Kidney capillary endothelial cell (primary cell): ENCODE measurements at regions not wholly inside any gene's neighbourhood (a gene's known extent, or its start where the extent isn't known, plus 50 kb on each side); places are given as distances from the start of the nearest gene placed in this dataset.
"Not testable (repeated sequence)": the region's sequence is repeated elsewhere in the genome, so short reads cannot be mapped to it uniquely, and the experiment has no call there.

Experiments
- DNase-seq: peaks from one replicate; pipeline ENCODE4 v3.0.0-alpha.2; 2018; ENCODE audit warnings: low spot score

DNA sequence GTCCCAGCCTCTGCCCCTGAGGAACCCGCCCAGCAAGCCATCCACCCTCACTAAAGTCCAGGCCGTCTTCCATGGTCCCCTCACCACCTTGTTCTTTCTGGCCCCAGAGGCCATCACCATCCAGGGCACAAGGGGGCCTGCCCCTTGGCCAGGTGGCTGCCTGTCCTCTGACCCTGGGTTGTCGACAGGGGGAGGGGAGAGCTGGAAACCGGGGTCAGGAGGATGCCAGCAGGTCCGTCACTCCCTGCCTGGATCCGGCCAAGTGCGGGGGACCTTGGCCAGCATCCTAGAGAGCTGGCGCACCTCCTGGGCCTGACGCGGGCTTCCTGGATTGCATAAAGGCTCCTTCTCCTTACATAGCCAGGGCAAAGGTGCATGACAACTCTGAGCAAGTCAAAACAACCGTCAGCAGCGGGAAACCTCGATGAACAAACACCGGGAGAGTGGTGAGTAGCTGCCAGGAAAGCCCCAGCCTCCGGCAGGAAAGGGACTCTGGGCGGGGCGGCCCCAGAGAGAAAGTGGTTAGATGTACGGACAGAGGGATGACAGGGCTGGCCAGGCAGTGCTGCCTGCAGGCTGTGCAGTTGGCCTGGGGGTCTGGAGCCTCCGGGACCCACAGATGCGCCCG is 4461.2 kb upstream of the TPTE start:
- not testable (repeated sequence) for DNase-seq

DNA sequence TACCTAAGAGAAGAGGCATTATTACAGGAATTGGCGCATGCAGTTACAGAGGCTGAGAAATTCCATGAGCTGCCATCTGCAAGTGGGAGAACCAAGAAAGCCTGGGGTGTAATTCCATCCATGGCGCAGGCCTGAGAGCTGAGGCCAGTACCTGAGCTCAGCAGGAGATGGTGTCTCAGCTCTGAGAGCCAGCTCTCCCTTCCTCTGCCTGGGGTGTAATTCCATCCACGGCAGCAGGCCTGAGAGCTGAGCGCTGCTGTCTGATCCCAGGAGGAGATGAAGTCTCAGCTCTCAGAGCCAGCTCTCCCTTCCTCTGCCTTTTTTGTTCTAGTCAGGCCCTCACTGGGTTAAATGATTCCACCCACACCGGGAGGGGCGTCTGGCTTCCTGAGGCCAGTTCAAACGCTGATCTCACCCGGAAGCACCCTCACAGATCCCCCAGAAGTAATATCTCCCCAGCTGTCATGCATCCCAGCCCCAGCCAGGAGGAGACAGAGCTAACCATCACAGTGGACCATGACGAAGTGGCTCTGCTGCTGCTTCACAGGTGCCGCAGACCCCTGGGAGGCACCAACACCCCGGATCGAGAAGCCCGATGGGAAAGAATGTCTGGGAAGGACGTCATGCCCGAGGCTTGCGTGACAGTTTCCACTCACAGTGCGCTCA is 4454.9 kb upstream of the TPTE start:
- DNase-seq, result not testable (repeated sequence)

DNA sequence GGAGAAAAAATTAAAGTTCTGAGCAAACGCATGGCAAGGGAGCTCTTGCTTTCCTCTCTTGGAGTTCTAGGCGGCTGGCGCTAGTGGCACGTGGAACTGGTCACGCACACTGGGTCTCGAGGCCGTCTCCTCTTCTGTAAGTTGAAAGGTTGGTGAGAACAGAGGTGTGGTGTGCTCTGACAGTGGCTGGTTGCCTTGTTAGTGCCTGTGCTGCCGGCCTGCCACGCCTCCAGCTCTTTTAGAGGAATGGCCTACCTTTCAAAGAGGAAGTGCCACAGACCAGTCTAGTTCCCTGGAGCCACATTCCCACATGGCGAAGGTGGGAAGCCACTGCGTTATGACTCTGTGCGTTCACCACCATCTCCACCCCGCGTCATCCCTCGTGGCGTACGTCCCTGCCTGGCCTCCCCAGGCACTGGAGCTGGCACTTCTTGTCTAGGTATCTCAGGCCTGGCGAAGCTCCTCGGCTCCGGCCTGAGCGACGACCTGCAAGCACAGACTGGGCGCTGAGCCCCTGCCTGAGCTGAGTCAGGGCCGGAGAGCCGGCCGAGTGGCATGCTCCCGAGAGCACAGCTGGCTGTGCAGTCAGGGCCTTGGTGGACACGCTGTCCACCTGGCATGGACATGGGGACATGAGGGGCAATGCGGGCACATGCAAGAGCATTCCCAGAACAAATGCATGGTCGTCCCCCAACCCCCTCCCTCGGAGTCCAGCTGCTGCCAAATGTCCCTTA is 4453.1 kb upstream of the TPTE start:
- DNase-seq, result not testable (repeated sequence)

DNA sequence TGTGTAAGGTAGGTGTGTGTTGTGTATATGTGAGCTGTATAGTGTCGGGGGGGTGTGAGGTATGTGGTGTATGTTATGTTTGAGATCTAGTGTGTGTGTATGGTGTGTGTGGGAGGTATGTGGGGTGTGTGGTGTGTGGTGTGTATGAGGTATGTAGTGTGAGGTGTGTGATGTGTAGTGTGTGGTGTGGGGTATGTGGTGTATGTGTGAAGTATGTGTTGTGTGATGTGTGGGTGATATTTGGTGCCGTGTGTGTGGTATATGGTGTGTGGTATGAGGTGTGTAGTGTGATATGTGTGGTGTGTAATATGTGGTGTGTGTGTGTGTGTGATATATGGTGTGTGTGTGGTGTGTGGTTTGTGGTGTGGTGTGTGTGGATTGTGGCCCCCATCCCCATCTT is 4451.2 kb upstream of the TPTE start:
- DNase-seq, result not testable (repeated sequence)

DNA sequence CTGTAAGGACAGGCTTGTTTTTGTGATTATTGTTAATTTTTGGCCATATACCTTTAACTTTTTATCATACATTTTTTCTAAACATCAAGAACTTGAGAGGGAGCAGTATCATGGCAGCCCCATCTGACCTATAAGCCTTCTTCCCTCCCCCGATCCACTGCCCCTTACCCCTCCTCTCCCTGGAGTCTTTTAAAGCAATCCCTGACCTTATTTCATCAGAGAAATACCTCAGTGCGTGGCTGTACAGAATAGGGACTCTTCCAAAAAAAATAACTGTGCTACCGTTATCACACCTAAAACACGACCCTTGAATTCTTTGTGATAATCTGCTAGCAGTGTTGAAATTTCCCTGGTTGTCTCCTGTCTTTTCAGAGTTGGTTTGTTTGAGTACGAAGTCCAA is 4448.7 kb upstream of the TPTE start:
- not testable (repeated sequence) for DNase-seq

DNA sequence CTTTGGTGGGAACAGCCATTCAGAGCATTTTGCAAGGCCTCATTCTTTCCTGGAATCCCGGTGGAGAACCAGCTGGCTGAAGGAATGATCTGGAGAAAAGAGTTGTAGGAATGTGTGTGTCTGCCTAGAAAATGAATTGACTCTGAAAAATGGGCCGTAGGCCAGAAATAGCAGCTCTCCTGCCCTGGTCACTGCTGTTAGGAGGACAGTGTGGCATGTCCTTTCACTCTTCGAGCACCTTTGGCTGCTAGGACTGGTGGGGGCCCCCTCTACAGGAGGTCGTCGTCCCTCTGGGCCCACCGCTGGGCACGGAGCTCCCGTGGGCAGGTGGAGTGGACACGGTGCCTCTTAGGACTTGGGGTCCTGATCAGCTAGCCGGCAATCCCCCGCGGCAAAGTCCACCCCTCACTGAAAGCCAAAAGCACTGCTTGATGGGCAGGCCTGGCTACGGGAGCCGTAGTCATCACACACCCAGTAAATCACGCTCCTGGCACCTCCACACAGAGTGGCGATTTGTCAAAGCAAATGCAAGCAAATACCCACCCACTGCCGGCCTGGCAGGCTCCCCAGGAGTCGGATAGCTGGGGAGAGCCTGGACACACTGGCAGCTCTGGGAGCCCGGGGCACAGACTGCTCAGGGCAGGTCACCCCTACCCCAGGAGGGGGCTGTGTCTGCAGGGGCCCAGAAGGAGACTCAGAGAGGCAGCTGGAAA is 4447.2 kb upstream of the TPTE start:
- DNase-seq, result not testable (repeated sequence)

DNA sequence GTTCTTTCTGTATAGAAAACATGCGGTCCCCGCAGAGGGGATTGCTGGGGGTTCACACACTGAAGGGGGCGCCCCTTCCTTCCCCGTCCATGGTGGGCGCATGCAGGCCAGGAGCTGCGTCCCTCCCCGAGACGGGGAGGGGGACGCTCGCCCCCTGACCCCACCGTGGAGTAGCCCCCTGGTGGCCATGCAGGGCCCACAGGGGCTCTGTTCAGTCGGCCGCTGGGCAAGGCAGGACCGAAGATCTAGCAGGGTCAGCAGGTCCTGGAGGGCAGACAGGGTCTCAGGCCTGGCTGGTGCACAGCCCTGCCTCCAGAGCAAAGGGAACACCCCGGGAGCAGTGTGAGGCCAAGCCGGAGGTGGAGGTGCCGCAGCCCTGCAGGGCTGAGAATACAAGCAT is 4446.4 kb upstream of the TPTE start:
- not testable (repeated sequence) for DNase-seq

DNA sequence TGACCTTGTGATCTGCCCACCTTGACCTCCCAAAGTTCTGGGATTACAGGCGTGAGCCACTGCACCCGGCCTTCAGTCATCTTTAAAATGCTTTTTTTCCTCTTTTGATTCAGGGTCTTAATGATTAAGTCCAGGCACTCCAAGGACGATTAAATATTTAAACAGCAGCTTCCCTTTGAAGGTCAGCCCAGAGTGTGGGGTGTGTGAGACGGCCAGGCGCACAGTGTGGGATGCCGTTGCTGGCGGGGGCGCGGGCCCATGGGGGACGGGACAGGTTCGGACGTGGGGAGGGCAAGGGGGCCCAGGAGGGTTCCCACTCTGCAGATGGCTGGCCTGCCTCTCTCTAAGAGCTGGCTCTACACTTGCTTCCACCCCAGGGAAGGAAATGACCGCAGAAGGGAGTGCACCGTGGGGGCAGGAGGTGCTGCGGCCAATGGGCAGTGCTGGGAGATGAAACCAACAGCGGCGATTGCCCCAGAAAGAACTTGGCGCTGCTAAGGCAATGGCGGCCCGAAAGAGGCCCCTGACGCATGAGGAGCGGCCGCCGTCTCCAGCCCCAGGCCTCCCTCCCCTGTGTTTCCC is 4445.7 kb upstream of the TPTE start:
- DNase-seq, result not testable (repeated sequence)

DNA sequence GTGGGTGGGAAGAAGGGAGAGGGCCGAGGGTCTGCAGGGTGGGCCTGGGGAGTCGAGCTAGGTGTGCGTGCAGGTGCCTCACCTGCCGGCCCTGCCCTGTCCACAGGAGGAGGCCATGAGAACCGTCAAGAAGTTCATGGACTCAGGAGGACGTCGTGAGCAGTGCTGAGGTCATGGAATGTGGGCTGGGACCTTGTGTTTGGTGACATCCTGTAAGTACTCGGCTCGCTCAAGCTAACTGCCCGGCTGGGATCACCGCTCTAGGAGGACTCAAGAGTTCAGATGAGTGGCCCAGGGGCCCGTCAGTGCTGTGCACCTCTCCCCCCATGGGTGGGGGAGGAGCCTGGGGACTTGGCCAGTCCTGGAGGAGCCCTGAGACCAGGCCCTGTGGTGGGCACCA is 4444.0 kb upstream of the TPTE start:
- DNase-seq, result not testable (repeated sequence)

DNA sequence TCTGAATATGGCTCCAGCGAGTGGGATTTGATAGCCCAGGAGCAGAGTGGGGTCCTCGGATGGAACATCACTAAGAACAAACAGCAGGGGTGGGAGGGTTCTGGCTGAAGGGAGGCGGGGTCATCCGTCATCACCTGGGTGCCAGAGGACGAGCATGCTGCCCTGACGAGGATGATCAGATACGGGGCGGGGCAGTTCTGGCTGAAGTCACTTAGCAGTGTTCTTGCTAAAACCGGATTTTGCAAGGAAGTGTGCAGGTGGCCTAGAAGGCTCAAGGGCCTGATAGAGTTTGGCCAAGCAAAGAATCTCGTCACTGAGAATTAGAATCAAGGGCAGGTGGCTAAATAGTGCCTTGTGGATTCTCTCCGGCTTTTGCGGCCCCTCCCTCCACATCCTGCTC is 4442.5 kb upstream of the TPTE start:
- DNase-seq, result not testable (repeated sequence)

DNA sequence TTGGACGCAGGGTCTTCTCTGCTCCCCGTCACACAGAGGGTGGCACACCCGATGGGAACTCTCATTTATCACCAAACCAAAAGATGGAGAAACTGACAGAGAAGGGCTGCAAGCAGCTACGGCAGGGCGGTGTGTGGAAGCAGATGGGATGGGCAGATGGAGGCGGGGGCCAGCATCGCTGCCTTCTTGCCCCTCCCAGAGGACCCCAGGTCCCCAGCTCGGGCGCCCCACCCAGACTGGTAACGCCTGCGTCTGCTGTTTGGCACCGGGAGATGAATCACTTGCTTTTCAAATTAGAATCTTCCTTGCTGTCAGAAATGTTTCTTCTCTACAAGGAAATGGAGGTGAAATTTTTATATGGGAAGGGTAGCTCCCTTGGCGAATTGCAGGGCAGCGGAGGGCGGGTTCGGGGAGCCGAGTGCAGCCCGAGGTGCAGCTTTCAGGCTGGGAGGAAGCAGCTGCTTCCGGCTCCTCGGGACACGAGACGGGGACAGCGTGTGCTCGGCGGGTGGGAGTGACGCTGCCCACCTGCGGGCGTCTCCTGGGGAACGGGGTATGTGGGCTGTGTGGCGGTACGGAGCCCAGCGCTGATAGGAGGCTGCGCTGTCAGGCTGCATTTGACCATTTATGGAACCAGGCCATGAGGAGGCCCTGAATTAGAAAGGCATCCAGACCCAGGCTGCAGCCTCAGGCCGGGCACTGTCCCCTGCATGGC is 4440.3 kb upstream of the TPTE start:
- DNase-seq, result not testable (repeated sequence)

DNA sequence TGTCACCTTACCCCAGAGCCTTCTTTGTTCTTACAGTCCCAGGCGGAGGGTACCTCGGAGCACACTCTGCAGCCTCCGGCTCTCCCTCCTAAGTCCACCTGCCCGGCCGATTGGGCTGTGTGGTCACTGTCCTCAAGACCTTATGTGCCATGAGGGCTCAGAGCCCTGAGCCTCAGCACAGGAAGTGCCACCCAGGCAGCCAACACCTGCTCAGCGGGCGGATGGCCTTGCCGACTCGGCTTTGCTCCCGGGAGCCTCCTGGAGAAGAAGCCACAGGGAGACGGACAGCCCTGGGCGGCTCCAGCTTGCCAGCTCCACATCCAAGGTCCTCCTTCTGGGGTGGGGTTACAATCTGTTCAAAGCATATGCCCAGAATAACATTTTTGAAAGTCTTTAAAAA is 4439.2 kb upstream of the TPTE start:
- DNase-seq, result not testable (repeated sequence)

DNA sequence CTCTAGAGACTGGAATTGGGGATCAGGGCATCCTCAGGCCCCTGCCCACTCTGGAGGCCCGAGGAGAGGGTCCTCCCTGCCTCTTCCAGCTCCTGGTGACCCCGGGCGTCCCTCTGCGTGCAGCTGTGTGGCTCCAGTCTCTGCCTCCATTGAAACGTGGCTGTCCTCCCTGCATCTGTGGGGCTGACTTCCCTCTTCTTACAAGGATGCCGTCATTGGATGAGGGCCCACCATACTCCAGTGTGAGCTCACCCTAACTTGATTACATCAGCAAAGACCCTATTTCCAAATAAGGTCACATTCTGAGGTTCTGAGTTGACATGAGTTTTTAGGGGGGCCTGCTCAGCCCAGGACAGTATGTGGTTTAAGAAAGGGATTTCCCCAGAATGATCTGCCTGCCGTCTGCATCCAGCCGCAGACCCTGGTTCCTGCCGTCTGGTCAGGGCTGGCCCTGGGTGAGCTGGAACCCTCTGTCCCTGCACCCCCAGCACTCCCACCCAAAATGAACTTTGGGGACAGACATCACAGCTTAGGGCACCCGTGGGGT is 4437.7 kb upstream of the TPTE start:
- DNase-seq, result not testable (repeated sequence)

DNA sequence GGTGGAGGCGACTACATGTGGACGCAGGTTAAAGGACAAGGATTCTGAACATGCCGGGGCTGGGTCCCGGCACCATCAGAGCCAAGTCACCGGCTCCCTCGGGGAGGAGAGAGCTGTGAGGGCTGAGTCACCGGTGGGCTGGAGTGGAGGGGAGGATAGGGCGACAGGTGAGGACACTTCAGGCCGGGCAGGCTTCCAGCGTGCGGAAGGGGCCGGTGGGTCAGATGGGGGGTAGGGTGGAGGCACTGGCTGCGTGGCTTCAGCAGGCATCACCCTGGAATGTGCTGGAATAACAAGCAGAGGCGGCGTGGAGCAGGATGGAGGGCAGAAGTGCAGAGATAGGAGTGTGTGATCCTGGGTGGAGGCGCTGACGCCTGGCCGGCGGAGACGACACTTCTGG is 4435.3 kb upstream of the TPTE start:
- DNase-seq, result not testable (repeated sequence)

DNA sequence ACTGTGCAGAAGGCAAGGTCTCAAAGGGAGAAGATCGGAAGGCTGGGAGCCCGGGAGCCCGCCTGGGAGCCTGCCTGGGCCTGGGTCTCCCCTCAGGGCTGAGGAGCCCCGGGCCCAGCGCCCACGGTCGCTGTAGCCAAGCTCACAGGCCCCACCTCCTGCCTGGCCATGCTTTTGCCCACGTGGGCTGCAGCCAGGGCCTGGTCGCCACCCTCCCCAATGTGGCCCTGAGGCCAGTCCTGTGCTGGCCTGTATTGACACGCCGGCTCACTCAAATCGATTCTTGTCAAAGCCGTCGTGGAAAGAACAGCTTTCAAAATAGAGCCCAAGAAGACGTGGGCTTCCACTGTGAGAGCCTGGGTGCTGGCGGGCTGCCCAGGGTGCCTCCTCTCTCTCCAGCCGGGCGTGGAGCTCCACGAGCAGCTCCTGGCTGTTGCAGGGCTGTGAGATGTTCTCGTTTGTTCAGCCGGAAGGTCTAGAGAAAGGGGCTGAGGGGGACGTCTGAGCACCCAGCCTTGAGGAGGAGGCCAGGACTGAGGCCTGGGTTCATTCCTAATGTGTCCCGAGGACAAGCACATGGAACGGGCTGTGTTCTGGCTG is 4433.7 kb upstream of the TPTE start:
- DNase-seq, result not testable (repeated sequence)

DNA sequence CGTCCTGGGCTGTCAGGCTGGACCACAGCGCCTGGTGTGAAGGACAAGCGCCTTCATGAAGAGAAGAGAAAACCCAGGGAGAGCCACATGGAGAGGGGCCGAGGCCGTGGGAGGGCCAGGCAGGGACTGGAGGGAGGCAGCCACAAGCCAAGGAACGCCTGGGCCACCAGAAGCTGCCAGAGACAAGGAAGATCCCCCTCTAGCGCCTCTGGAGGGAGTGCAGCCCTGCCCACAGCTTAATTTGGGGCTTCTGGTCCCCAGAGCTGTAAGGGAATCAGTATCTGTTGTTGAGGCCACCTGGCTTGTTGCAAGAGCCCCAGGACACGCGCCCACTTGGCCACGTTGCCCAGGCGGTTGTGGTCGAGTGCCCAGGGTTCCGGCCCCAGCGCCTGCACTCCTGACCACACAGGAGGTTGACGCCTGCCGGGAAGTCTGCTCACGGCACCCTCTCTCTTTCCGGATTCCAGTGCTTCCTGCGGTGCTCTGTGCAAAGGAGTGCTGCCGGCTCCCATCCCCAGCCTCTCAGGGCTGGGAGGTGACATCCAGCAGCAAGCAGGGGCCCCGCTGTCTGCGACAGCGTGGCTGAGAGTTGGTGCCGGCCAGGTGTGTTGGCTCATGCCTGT is 4431.0 kb upstream of the TPTE start:
- DNase-seq, result not testable (repeated sequence)

DNA sequence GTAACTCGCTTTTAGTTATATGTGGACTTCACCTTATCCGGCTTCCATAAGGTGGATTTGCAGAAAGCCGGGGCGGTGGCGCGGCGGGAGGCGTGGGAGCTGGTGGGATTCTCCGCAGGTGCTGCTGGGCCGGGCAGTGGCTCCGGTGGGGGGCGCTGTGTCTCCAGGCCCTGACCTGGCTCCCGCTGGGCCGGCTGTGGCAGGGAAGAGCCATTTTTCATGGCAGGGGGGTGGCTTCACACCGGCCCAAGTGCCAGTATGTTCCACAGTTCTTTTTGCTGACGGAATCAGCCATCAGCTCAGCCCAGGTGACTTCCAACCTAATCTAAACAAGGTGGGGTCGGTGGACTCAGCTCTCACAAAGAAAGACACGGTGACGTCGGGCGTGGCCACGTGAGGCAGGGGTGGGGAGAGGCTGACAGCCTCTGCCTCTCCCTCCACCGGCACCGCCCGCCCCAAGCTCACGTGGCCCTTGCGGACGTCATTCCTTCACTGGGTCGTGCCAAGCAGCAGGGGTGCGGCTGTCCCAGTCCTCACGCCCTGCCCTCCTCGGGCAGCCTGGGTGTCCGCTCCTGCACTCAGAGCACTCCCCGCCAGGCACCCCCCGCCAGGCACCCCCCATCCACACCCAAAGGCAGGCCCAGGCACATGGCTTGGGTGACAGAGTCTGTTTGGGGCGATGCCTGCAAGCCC is 4429.9 kb upstream of the TPTE start:
- not testable (repeated sequence) for DNase-seq

DNA sequence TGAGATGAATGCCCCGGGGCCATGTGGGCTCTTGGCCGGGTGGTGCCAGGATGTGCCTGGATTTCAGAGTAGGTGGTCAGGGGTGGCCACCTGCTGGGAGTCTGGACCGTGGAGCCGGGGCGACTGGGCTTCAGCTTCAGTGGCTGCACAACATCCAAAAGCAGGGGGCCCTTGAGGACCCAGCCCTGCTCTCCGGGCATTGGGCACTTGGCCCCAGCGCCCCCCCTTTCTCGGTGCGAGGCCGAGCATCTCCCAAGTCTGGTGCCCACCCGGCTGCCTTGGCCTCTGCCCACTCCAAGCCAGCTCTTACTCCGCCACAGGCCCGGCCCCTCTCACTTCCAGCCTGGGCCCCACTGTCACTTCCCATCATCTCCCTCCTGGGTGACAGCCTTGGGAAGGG is 4429.0 kb upstream of the TPTE start:
- not testable (repeated sequence) for DNase-seq

DNA sequence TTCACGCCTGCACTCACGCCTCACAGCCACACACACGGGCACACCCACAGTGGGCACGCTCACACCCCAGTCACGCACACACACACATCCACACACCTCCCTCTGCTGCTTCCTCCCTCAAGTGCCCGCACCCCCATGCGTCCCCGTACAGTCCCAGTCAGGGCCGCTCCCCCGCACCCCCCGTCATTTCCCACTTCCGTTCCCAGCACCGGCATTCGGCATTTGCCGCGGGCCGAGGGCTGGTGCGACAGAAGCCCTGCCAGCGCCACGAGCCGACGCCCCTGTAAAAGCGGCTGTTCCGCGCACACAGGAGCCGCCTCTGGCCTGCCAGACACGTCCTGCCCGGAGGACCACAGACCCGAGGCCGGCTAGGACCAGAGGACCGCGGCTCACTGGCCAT is 4428.0 kb upstream of the TPTE start:
- not testable (repeated sequence) for DNase-seq

DNA sequence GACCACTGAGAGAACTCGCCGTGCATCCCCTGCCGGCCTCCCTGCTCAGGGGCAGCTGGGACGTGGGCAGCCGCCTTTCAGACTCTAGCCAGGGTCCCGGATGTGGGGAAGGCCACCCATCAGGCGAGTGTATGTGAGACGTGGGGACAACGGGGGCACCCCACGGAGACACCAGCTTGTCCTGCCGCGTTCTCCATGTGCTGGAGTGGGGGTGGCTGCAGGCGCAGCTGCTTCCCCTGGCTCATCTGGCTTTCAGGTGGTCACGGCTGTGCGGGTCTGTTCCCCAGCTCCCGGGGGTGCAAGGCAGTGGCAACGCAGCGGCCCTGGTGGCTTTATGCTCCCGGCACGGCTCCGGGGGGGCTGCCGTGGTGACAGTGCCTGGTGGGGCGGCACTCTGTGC is 4427.5 kb upstream of the TPTE start:
- not testable (repeated sequence) for DNase-seq
